SK-N-MC (cell line): ENCODE measurements at regions not wholly inside any gene's neighbourhood (a gene's known extent, or its start where the extent isn't known, plus 50 kb on each side); places are given as distances from the start of the nearest gene placed in this dataset.

Experiments used
- EZH2 ChIP-seq: fragments of 200-600 bp; sonication (generic); IDR thresholded peaks from one replicate; pipeline ENCODE4 v1.6.1; 2017; ENCODE audit warnings: antibody characterized with exemption
- FOXP2 ChIP-seq: optimal IDR thresholded peaks from 2 replicates; pipeline ENCODE3; 2011; ENCODE audit warnings: mild to moderate bottlenecking, moderate library complexity; ENCODE audit not compliant: insufficient read depth; ENCODE audit errors: extremely low read length, control extremely low read depth
- POLR2AphosphoS5 ChIP-seq: IDR thresholded peaks from 2 replicates; pipeline ENCODE4 v1.6.1; 2012; ENCODE audit warnings: mild to moderate bottlenecking, low read depth, low read length, borderline replicate concordance

DNA sequence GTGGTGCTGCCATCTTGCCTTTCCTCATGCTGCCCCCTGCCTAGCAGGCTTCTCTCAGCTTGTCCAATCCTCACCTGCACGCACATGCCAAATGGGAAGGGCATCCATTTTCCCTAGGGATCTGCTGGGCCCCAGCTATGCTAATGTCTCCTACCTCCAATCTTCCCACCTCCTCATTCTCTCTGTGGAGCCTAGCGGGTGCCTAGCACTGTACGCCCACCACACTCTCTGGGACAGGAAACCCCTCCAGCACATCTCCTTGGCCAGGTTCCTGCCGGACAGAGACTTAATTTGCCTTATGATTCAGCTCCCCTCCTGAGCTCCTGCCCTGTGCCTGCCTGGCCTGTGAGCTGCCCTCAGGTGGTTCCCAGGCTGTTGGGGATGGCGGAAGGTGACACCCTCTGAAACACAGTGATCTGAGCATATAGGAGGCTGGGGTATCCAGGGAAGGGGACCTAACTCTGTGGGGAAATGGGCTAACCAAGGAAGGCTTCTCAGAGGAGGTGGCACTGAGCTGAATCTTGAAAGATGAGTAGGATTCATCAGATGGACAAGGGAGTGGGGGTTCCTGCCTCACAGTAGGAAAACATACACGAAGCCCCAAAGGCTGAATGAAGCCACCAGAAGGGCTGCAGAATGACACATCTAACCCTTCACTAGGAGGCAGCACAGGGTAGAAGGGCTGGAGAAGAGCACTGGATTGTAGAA, 79.2 kb upstream of the WNT11 start:
- TF ChIP-seq POLR2AphosphoS5 (no peak), EZH2 (no peak), FOXP2 (no peak)
